Colon (tissue), 2 donors: ENCODE measurements at regions not wholly inside any gene's neighbourhood (a gene's known extent, or its start where the extent isn't known, plus 50 kb on each side); places are given as distances from the start of the nearest gene placed in this dataset.
A peak's percentile ranks its signal among the peaks of the same experiment; 100 is the strongest.

ENCODE experiments used
- FAIRE-seq: peaks from 2 replicates; lab custom pipeline; 2012; peaks lifted over from hg19 to GRCh38; lab: Jason Lieb, UNC
- donor health status: control.
- donor health status: control.

GRCh38 chrX:45743906-45744625 lies 543.4 kb upstream of the DIPK2B start:
- FAIRE-seq = no peak

GRCh38 chrX:45743081-45743533 lies 542.4 kb upstream of the DIPK2B start:
- no peak for FAIRE-seq

- FAIRE-seq = no peak
These were observed 539.6 kb upstream of the DIPK2B start for GRCh38 chrX:45740291-45740690.

- FAIRE-seq = peak; percentile 18
These were observed 534.9 kb upstream of the DIPK2B start for GRCh38 chrX:45735571-45735970.

GRCh38 chrX:45731448-45731847 lies 530.8 kb upstream of the DIPK2B start:
- no peak for FAIRE-seq

- FAIRE-seq = no peak
These were observed 527.1 kb upstream of the DIPK2B start for GRCh38 chrX:45727761-45728160.

GRCh38 chrX:45722471-45722870 lies 521.8 kb upstream of the DIPK2B start:
- no peak for FAIRE-seq

- no peak for FAIRE-seq
These were observed 519.2 kb upstream of the DIPK2B start for GRCh38 chrX:45719751-45720501.

GRCh38 chrX:45718676-45719075 lies 518.0 kb upstream of the DIPK2B start:
- no peak for FAIRE-seq

GRCh38 chrX:45716750-45717149 lies 516.1 kb upstream of the DIPK2B start:
- peak; percentile 57 for FAIRE-seq

GRCh38 chrX:45715748-45716147 lies 515.1 kb upstream of the DIPK2B start:
- FAIRE-seq = no peak

GRCh38 chrX:45714866-45715265 lies 514.2 kb upstream of the DIPK2B start:
- no peak for FAIRE-seq

GRCh38 chrX:45712067-45712466 lies 511.4 kb upstream of the DIPK2B start:
- FAIRE-seq = no peak

- FAIRE-seq = no peak
These were observed 510.6 kb upstream of the DIPK2B start for GRCh38 chrX:45711231-45711630.

GRCh38 chrX:45710081-45710801 lies 509.6 kb upstream of the DIPK2B start:
- no peak for FAIRE-seq

- FAIRE-seq = no peak
These were observed 508.7 kb upstream of the DIPK2B start for GRCh38 chrX:45709381-45709780.

GRCh38 chrX:45699158-45699557 lies 498.5 kb upstream of the DIPK2B start:
- FAIRE-seq = no peak

GRCh38 chrX:45697591-45697990 lies 496.9 kb upstream of the DIPK2B start:
- no peak for FAIRE-seq

- no peak for FAIRE-seq
These were observed 496.1 kb upstream of the DIPK2B start for GRCh38 chrX:45696736-45697135.

GRCh38 chrX:45689971-45690370 lies 489.3 kb upstream of the DIPK2B start:
- no peak for FAIRE-seq

GRCh38 chrX:45683914-45684313 lies 483.2 kb upstream of the DIPK2B start:
- FAIRE-seq = no peak

GRCh38 chrX:45681891-45682290 lies 481.2 kb upstream of the DIPK2B start:
- no peak for FAIRE-seq
